ENCODE measurements at regions not wholly inside any gene's neighbourhood (a gene's known extent, or its start where the extent isn't known, plus 50 kb on each side); places are given as distances from the start of the nearest gene placed in this dataset.
"Not testable (repeated sequence)": the region's sequence is repeated elsewhere in the genome, so short reads cannot be mapped to it uniquely, and the experiment has no call there.

DNA sequence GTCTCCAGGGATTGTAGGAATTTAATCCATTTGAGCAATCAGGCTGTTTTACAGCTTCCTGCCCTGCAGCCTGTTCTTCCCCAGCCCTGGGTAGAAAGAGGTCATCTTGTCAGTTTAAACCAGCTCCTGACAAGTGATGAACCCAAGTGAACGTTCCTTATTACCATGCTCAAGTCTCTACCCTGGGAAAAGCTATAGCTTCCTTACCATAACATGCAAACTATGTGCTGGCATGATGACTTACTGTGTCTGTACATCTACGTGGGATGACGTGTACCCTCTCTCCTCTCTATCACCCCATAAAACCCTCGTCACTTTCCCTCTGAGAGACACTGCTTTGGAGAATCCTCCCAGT lies 452.2 kb downstream of the XYLT1 start:
- DNase-seq: no peak

DNA sequence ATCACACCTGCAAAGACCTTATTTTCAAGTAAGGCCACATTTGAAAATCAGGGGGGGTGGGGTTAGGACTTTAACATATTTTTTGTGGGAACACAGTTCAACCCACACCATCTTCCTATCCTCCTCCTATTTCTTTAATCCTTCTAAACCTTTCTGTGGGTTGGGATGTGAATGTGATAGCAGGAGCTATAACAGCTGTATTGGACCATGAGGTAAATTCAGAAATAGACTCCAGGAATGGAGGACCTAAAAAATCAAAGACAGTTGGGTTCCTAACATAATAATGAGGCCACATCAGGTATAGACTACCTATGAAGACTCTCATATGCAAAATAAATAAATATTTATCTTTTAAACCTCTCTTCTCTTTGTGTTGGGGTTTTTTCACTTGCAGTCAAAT lies 451.4 kb downstream of the XYLT1 start:
- DNase-seq: no peak

DNA sequence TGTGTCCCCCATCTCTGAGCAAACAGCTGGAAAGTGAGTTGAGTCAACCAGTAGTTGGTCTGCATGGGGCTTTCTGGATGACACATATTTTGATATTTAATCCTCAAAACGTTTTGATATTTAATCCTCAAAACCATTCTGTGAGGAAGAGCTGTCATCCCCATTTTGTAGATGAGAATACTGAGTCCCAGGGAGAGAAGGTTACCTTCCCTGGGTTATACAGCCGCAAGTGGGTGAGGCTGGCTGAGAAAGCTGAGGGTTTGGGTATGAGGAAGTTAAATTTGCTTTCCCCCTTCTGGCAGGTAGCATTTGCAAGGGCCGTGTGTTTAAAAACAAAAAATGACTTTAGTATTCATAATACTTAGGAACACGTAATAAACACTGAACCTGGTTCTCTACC lies 447.2 kb downstream of the XYLT1 start:
- DNase-seq: no peak

DNA sequence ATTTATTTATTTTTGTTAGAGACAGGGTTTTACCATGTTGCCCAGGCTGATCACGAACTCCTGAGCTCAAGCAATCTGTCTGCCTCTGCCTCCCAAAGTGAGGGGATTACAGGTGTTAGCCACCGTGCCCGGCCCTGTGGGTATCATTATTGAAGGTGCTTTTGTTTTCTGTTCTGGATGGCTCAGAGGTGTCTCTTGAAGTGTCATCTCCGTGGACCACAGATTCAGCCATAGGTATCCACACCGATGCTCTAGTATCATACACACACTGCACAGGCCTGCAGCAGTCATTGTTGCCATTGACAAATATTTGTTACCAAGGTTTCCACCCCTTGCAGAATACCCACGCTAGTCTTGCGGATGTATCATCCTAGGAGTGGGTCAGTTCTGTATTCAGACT lies 446.2 kb downstream of the XYLT1 start:
- no peak for DNase-seq

DNA sequence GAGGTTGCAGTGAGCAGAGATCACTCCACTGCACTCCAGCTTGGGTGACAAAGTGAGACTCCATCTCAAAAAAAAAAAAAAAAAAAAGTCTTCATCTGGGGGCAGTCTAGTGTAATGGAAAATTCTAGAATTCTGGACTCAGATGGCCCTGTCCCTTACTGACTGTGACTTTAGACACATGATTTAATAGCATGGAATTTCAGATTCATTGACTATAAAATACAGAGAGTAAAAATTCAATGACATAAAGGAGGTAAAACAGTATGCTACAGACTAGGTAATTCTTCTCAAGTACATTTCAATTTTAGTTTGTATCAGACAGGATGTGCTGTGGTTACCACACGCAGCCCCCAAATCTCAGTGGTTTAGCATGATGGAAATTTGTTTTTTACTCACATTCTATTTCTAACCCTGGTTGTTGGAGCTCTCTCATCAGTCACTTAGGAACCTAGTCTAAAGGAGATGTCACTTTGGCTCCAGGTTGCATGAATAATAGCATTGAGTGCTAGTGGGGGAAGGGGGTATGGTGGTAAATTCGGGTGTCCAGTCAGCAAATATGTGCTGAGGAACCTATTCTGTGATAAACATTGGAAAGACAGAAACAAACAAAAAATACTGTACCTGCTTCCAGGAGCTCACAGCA lies 444.0 kb downstream of the XYLT1 start:
- DNase-seq: no peak

DNA sequence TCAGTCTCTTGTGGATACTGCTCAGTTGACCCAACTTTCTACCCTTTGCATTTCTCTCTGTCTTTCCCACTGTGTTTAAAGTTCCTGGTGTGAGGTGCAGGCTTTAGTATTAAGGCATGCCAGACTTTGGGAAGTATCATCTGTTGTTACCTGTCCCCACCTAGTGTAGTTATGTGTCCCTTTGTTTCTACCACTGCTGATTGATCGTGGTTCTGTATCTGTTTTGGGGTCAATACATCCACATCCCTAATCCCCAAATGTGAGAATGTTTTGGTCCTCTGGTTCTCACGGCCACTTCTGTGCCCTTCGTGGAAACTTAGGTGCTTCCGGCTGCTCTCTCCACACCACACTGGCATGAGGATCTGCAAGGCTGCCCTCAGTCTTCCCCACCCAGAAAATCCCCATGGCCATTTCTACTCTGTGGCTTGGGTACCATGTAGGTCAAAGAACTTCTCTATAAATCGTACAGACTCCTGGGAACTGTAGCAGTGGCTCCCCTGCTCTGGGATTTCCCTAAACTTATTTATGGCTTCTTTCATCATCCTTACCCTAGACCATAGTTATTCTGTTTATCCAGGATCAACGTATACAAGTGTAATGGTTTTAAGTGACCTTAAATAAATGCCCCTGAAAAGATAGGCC lies 443.2 kb downstream of the XYLT1 start:
- DNase-seq: no peak

DNA sequence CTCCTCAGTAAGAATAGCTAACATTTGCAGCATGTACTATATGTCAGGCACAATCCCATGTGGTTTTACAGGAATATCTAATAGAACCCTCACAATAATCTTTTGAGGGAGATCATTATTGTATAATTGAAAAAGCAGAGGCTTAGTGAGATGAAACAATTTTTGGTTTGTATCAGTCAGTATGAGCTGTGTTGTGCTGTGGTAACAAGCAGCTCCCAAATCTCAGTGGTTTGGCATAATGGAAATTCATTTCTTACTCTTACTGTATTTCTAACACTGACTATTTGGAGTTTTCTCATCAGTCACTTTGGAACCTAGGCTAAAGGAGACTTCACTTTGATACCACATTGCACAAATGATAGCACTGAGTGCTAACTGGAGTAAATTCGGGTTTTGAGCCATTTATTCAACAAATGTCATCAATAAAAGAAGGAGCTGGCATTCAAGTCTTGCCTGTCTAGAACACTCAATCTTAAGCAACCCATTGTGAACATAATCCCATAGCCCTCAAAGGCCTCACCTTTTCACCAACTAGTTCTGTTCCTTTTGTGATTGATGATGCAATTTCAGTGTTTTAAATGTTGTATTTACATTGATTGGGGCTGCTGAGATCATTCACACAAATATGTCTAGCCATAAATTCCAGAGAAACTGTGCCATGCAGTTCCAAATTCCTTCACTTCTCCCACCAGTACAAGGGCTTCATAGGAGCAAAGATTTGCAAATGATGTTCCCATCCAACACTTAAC lies 441.0 kb downstream of the XYLT1 start:
- DNase-seq: no peak

DNA sequence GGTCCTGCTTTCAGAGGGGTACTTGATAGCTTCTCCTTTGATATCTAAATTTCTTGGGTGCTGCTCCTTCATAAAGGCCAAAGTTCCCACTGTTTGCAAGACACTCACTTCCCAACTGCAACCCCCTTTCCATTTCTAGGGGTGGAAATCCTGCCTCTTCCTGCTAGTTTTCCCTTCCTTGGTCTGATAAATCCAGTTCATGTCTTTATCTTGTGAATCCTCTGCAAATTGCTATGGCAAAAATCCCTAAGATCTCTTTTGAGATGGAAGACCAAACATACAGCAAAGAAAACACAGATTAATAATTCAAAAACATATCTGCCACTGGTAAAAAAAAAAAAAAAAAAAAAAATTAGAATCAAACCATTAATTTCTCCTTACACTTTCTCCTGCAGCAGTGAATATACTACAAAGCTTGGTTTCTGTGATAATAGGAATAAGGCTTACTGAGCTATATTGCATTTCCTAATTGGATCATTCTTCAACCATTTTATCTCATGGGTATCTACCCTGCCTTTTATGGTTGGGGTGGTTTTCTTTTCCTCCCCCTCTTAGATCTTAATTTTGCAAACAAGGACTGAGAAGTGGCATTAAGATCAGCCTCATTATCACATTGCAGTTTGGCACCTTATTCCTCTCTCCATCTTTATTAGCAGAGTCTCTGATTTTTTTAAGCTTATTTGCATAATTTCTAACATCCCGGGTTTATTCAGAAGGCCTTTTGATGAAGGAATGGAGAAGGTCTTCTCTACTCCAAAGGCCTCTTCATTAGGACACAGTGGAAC lies 439.1 kb downstream of the XYLT1 start:
- DNase-seq: no peak

DNA sequence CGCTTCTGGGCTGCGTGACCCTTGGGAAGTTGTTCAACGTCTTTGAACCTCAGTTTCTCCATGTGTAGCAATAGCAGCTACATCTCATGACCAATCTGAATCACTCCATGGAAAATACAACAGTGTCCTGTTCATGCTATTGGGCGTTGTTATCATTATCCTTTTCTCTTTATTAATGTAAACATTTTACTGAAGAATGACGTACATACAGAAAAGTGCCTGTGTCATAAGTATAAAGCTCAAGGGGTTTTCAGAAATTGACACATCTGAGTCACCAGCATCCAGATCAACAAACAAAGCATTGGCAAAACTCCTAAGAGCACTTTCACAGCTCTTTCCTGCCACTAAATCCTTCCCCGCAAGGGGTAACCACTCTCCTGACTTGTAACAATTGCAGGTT lies 438.4 kb downstream of the XYLT1 start:
- no peak for DNase-seq

DNA sequence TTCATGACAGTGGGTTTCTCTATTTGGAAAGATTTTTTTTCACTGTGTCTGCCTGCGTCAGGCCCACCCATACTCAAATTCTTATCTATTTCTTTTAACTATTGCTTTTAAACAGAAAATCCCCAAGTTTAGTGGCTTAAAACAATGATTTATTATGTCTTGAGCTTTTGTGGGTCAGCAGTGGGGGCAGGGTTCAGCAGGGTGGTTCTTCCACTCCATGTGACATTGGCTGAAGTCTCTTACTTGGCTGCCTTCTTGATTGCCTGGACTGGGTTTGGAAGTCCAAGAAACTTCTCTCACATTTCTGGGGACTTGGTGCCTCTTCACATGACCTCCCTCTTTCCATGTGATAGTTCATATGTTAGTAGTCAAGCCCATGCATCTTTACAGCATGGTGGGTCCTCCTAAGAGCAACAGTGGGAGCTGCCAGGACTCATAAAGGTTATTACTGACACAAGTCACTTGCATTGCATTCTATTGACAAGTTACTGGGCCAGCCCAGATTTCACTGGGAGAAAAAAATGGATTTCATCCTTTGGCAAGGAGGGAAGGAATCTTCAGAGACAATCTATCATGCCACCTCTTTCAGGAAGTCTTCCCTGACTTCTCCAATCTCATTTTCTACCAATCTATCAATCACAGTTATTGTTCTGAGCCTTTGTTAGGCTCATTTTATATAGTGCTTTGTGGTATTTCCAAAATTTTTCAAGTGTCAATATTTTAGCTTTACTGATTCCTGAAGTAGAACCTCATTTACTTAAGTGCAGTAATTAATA lies 436.1 kb downstream of the XYLT1 start:
- no peak for DNase-seq

DNA sequence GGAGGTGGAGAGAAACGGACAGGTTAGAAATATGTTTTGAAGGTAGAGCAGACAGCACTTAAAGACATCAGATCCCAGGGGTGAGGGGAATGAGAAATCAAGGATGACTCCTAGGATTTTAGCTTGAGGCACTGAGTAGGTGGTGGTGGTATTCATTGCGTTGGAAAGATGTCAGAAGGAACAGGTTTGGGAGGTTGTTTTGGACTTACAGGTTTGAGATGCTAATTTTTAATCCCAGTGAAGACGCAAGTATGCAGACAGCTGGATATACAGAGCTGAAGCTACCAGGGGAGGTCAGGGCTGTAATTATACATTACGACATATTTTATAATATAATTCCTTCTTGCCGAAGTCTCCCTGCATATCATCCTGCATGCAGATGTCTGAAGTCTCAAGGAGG lies 433.3 kb downstream of the XYLT1 start:
- no peak for DNase-seq

DNA sequence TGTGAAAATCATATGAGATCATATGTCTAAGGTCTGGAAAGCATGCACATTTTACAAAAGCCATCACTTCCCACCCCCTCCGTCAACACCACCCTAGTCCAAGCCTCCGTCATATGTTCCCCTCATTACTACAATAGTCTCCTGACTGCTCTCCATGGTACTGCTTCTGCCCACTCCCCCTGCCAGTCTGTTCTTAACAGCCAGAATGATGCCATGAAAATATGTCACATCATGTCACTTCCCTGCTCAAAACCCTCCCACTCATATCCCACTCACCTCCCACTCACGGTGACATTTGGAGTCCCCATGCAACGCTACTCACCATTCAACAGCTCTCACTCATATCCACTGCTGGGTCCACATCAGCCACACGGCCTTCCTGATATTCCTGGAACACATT lies 432.3 kb downstream of the XYLT1 start:
- DNase-seq: no peak

DNA sequence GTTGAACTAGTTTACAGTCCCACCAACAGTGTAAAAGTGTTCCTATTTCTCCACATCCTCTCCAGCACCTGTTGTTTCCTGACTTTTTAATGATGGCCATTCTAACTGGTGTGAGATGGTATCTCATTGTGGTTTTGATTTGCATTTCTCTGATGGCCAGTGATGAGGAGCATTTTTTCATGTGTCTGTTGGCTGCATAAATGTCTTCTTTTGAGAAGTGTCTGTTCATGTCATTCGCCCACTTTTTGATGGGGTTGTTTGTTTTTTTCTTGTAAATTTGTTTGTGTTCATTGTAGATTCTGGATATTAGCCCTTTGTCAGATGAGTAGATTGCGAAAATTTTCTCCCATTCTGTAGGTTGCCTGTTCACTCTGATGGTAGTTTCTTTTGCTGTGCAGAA lies 421.7 kb downstream of the XYLT1 start:
- DNase-seq: not testable (repeated sequence)

DNA sequence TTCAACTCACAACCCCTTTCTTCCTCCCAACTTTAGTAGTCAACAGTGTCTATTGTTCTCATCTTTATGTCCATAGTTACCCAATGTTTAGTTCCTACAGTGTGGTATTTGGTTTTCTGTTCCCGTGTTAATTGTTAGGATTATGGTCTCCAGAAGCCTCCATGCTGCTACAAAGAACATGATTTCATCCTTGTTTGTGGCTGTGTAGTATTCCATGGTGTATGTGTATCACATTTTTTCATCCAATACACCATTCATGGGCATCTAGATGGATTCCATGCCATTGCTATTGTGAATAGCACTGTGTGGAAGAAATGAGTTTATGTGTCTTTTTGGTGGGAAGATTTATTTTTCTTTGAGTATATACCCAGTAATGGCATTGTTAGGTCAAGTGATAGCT lies 420.3 kb downstream of the XYLT1 start:
- DNase-seq: no peak

Measured in activated effector memory CD4-positive, alpha-beta T cell treated with anti-CD3 and anti-CD28 coated beads, Interleukin-2, amount 50 U/mL, for 16 hours (primary cell).